Activated T-cell treated with anti-CD3 and anti-CD28 coated beads, Interleukin-2, amount 50 U/mL, for 72 hours (primary cell): ENCODE measurements at regions not wholly inside any gene's neighbourhood (a gene's known extent, or its start where the extent isn't known, plus 50 kb on each side); places are given as distances from the start of the nearest gene placed in this dataset.
"Not testable (repeated sequence)": the region's sequence is repeated elsewhere in the genome, so short reads cannot be mapped to it uniquely, and the experiment has no call there.

Source experiments
- ATAC-seq, 2 donors: fragments of 150-1000 bp; cut with Tn5 transposase; replicated peaks in 1 of 2; 2 replicates each; pipeline ENCODE4 v1.10.0; 2021; ENCODE audit warnings: moderate library complexity in 2 of 2, mild to moderate bottlenecking in 1 of 2
- DNase-seq, 2 donors: peaks; one replicate each; pipeline ENCODE4 v3.0.0; 2021 to 2022; ENCODE audit warnings: mixed read lengths in 1 of 2
- H3K27ac Mint-ChIP-seq: one replicate; pipeline ENCODE4 v1.8.0; 2022; ENCODE audit warnings: mild to moderate bottlenecking, moderate library complexity, mixed read lengths
- H3K27me3 Mint-ChIP-seq: one replicate; pipeline ENCODE4 v1.8.0; 2022; ENCODE audit warnings: low read depth, mixed read lengths
- H3K36me3 Mint-ChIP-seq, 2 donors: one replicate each; pipeline ENCODE4 v1.8.0; 2022; ENCODE audit warnings: mixed read lengths in 2 of 2, mild to moderate bottlenecking in 1 of 2; ENCODE audit not compliant: insufficient read depth in 2 of 2
- H3K4me1 Mint-ChIP-seq: one replicate; pipeline ENCODE4 v1.8.0; 2022; ENCODE audit warnings: low read depth, mixed read lengths
- H3K4me3 Mint-ChIP-seq, 2 donors: one replicate each; pipeline ENCODE4 v1.8.0; 2022; ENCODE audit warnings: mild to moderate bottlenecking in 2 of 2, mixed read lengths in 2 of 2, moderate library complexity in 2 of 2
- H3K9me3 Mint-ChIP-seq, 2 donors: one replicate each; pipeline ENCODE4 v1.8.0; 2022; ENCODE audit warnings: mixed read lengths in 2 of 2

GRCh38 chr7:101720324-101720723 is 91.2 kb upstream of the MYL10 start:
- H3K9me3 Mint-ChIP-seq = no peaks in the 10 kb centered on the region
- no peak overlapping the region for H3K4me3 Mint-ChIP-seq
- H3K36me3 Mint-ChIP-seq = no peaks in the 10 kb centered on the region
- no peak for ATAC-seq
- H3K4me1 Mint-ChIP-seq = no peaks in the 10 kb centered on the region
- no peaks in the 10 kb centered on the region for H3K27me3 Mint-ChIP-seq
- no peak overlapping the region for H3K27ac Mint-ChIP-seq
- DNase-seq = no peak

GRCh38 chr7:101722247-101722646 is 93.2 kb upstream of the MYL10 start:
- no peaks in the 10 kb centered on the region for H3K9me3 Mint-ChIP-seq
- no peaks in the 10 kb centered on the region for H3K27me3 Mint-ChIP-seq
- no peaks in the 10 kb centered on the region for H3K4me1 Mint-ChIP-seq

GRCh38 chr7:101723835-101724234 is 93.6 kb upstream of the CUX1 start:
- DNase-seq (no peak), ATAC-seq (no peak)
- Mint-ChIP-seq H3K36me3 (no peaks in the 10 kb centered on the region), H3K27ac (no peak overlapping the region), H3K4me1 (no peaks in the 10 kb centered on the region), H3K4me3 (no peak overlapping the region), H3K9me3 (no peaks in the 10 kb centered on the region), H3K27me3 (no peaks in the 10 kb centered on the region)

More at GRCh38 chr7:101722247-101722646, 93.2 kb upstream of the MYL10 start:
- Mint-ChIP-seq H3K27ac (no peak overlapping the region), H3K36me3 (no peaks in the 10 kb centered on the region), H3K4me3 (no peak overlapping the region)
- no peak for ATAC-seq
- DNase-seq = no peak

GRCh38 chr7:101724957-101725356 is 92.5 kb upstream of the CUX1 start:
- Mint-ChIP-seq H3K9me3 (no peaks in the 10 kb centered on the region), H3K27ac (no peak overlapping the region), H3K27me3 (no peaks in the 10 kb centered on the region), H3K4me3 (no peak overlapping the region), H3K4me1 (no peaks in the 10 kb centered on the region), H3K36me3 (no peaks in the 10 kb centered on the region)
- ATAC-seq = no peak
- DNase-seq = no peak

- H3K27ac Mint-ChIP-seq = no peak overlapping the region
- no peaks in the 10 kb centered on the region for H3K27me3 Mint-ChIP-seq
- H3K4me3 Mint-ChIP-seq = no peak overlapping the region
- H3K9me3 Mint-ChIP-seq = no peaks in the 10 kb centered on the region
- no peaks in the 10 kb centered on the region for H3K36me3 Mint-ChIP-seq
- no peaks in the 10 kb centered on the region for H3K4me1 Mint-ChIP-seq
- no peak for DNase-seq
- no peak for ATAC-seq
These were observed 91.5 kb upstream of the CUX1 start for GRCh38 chr7:101725921-101726320.

GRCh38 chr7:101727184-101727583 is 90.2 kb upstream of the CUX1 start:
- Mint-ChIP-seq H3K4me3 (no peak overlapping the region), H3K27ac (no peak overlapping the region), H3K27me3 (no peaks in the 10 kb centered on the region), H3K4me1 (no peaks in the 10 kb centered on the region), H3K9me3 (no peaks in the 10 kb centered on the region), H3K36me3 (no peaks in the 10 kb centered on the region)
- ATAC-seq = no peak
- DNase-seq = no peak

- DNase-seq (no peak), ATAC-seq (no peak)
- H3K4me3 Mint-ChIP-seq = no peak overlapping the region
- H3K9me3 Mint-ChIP-seq = no peaks in the 10 kb centered on the region
- H3K27ac Mint-ChIP-seq = no peak overlapping the region
- no peaks in the 10 kb centered on the region for H3K36me3 Mint-ChIP-seq
- H3K4me1 Mint-ChIP-seq = no peaks in the 10 kb centered on the region
- no peaks in the 10 kb centered on the region for H3K27me3 Mint-ChIP-seq
These were observed 89.3 kb upstream of the CUX1 start for GRCh38 chr7:101728128-101728527.

GRCh38 chr7:101728873-101729240 is 88.6 kb upstream of the CUX1 start:
- not testable (repeated sequence) for H3K4me1 Mint-ChIP-seq, H3K9me3 Mint-ChIP-seq, H3K36me3 Mint-ChIP-seq, ATAC-seq, H3K27me3 Mint-ChIP-seq, DNase-seq, H3K4me3 Mint-ChIP-seq, H3K27ac Mint-ChIP-seq

GRCh38 chr7:101729241-101729883 is 88.1 kb upstream of the CUX1 start:
- H3K4me1 Mint-ChIP-seq = no peaks in the 10 kb centered on the region
- H3K9me3 Mint-ChIP-seq = no peaks in the 10 kb centered on the region
- no peak overlapping the region for H3K27ac Mint-ChIP-seq
- DNase-seq (no peak), ATAC-seq (no peak)
- no peak overlapping the region for H3K4me3 Mint-ChIP-seq
- H3K27me3 Mint-ChIP-seq = no peaks in the 10 kb centered on the region
- no peaks in the 10 kb centered on the region for H3K36me3 Mint-ChIP-seq

GRCh38 chr7:101731502-101732084 is 85.8 kb upstream of the CUX1 start:
- ATAC-seq = no peak
- H3K36me3 Mint-ChIP-seq = no peaks in the 10 kb centered on the region
- H3K9me3 Mint-ChIP-seq = no peaks in the 10 kb centered on the region
- H3K4me3 Mint-ChIP-seq = no peak overlapping the region
- no peaks in the 10 kb centered on the region for H3K27me3 Mint-ChIP-seq
- H3K4me1 Mint-ChIP-seq = no peaks in the 10 kb centered on the region
- H3K27ac Mint-ChIP-seq = no peak overlapping the region
- DNase-seq = no peak

GRCh38 chr7:101733713-101734475 is 83.5 kb upstream of the CUX1 start:
- ATAC-seq (no peak), DNase-seq (no peak)
- Mint-ChIP-seq H3K36me3 (no peaks in the 10 kb centered on the region), H3K4me1 (no peaks in the 10 kb centered on the region), H3K27me3 (no peaks in the 10 kb centered on the region), H3K4me3 (no peak overlapping the region), H3K9me3 (no peaks in the 10 kb centered on the region), H3K27ac (no peak overlapping the region)

- H3K4me1 Mint-ChIP-seq = peaks cover 12% of the 10 kb centered on the region
- no peaks in the 10 kb centered on the region for H3K9me3 Mint-ChIP-seq
- H3K27ac Mint-ChIP-seq = no peak overlapping the region
- no peaks in the 10 kb centered on the region for H3K27me3 Mint-ChIP-seq
- no peaks in the 10 kb centered on the region for H3K36me3 Mint-ChIP-seq
- DNase-seq (no peak), ATAC-seq (no peak)
- H3K4me3 Mint-ChIP-seq = no peak overlapping the region
These were observed 81.3 kb upstream of the CUX1 start for GRCh38 chr7:101736084-101736483.

GRCh38 chr7:101739775-101740398 is 77.5 kb upstream of the CUX1 start:
- DNase-seq (no peak), ATAC-seq (no peak)
- Mint-ChIP-seq H3K27me3 (no peaks in the 10 kb centered on the region), H3K4me1 (peaks cover 28% of the 10 kb centered on the region), H3K4me3 (no peak overlapping the region), H3K27ac (no peak overlapping the region), H3K36me3 (no peaks in the 10 kb centered on the region), H3K9me3 (no peaks in the 10 kb centered on the region)
